NCI-H526 treated with DMSO at 0.1 percent for 48 hours (cell line): ENCODE measurements at regions not wholly inside any gene's neighbourhood (a gene's known extent, or its start where the extent isn't known, plus 50 kb on each side); places are given as distances from the start of the nearest gene placed in this dataset.
A peak's percentile ranks its signal among the peaks of the same experiment; 100 is the strongest.

Experiments used
- DNase-seq: peaks from one replicate; lab custom pipeline; 2025; lab: John Stamatoyannopoulos, UW

DNA sequence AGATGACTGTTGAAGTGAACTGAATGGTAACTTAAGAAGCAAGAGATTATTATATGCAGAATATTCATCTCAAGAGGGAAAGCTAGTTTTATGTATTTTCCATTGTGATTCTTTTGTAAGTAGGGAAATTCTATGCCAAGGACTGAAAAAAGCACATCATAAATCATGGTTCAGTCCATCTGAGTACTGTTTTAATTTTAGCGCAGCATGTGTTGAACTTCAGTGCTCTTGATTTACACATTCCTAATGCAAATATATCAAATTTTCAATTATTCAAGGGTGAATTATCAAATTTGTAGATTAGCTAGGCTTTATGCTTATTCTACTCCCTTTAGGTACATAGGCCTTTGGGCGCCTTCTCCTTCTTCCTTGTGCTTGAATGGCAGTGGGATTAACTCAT lies 50.3 kb upstream of the TCF12 start:
- DNase-seq = no peak

DNA sequence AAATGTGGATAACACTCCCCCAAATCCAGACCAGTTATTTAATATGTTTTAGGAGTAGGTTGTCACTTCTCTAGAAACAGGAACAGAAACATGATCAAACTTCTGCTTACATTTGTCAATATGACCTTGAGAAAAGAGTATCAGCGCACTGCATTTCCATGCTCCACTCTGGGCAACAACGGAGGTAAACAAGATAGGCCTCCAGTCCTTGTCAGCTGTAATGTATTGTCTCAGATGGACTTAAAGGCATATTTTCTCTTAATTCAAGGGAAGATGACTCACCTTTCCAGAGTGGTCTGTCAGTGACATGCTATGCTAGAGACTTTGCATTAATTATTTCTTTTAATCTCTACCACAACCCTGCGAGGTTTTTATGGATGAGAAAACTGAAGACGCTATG lies 51.6 kb upstream of the TCF12 start:
- no peak for DNase-seq

DNA sequence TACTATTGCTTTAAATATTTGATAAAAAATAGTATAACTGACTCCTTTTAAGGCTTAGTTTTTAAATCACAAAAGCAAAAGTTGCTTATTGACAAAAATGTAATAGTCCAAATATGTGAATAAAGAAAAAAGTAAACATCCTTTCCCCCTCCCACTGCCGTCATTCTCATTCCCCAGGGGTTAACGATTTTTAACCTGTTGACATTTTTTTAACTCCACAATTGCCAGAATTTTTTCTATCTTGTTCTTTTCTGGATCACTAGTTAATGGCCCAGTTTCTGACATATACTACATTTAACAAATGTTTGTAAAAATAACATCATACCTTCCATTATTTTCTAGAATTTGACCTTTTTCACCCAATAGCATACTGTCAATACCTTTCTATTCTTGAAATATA lies 60.6 kb upstream of the TCF12 start:
- no peak for DNase-seq

DNA sequence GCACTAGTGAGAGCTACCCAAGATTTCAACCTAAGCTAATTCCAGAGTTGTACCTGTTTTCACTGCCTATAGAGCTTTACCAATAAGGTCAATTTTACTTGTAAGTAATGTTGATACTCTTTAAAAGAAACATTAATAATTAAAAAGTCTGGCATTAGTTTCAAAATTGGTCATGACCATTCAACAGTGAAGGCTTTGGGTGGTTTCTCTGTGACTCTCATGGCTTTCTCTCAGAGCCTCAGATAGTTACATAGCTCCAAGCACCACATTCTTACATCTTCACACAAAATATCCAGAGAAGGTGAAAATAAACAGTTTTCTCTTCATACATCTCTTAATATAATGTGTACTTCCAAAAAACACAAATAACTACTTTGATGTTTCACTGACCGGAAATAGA lies 61.5 kb upstream of the TCF12 start:
- no peak for DNase-seq

DNA sequence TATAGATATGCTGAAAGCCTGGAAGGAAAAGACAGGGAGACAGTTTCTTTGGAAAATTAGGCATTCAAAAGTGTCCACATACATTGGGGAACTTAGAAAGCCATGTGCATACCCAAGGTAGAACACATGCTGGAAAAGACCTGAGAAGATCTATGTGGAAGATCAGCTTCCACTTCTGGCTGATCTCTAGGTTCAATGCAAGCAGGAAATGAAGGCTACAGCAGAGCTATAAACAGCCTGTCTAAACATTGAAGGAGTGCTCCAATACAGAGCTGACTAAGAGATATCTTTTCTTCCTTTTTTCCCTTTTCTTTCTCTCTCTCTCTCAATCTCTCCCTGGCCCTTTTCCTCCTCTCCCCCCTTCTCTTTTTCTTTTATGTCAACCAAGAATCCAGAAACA lies 73.6 kb upstream of the TCF12 start:
- no peak for DNase-seq

DNA sequence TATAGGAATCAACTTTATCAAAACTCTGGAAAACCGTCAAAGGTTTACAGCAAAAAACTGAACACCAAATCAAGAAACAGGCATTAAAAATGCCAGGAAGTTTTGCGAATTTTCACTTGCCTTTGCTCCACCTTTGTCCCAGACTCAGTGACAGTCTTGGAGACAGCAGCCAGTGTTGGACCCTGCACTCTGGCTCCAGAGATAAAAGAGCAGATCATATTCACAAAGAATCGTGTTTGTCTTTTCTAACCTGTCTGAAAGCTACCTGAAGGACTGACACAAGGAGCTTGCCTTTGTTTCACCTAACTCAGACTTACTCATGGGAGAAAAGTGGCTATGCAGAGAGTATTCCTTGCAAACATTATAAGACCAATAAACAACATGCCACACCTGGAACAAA lies 74.0 kb upstream of the TCF12 start:
- no peak for DNase-seq

DNA sequence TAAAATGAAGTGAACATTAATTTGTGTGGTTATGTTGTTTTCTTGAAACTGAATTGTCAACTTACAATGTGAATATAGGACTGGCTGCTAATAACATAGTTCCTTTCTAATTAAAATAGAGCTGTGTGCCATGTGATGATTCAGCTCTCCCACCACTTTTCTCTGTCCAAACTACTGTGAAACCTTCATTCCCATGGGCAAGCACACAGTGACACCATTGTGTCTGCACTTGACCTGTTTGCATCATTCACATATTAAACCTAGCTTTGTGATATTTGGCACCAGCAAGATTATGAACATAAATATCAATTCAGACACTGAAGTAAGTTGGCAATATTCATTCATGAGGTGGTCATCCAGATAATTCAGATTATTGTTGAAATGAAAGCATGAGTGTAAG lies 78.8 kb upstream of the TCF12 start:
- no peak for DNase-seq

DNA sequence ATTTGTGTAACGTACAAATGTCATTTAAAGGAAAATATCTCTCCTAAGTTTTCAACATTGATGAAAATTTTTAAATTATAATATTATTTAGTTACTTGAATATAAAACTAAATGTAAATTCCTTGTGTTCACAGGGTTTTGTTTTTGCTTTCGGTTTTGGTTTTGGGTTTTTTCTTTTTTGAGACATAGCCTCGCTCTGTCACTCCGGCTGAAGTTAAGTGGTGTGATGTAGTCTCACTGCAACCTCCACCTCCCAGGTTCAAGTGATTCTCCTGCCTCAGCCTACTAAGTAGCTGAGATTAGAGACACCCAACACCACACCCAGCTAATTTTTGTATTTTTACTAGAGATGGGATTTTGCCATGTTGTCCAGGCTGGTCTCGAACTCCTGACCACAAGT lies 79.3 kb upstream of the TCF12 start:
- no peak for DNase-seq

DNA sequence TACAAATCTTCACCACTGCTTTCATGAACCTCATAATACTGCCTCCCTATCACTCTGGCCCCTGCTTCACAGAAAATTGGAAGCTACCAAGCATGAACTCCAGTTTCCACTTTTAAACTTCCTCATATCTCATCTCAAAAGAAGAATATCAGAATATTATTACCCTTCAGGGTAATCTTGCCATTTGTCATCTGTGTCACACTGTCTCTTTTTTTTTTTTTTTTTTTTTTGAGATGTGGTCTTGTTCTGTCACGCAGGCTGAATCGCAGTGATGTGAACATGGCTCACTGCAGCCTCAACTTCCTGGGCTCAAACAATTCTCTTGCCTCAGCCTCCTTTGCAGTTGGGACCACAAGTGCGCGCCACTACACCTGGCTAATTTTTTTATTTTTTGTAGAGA lies 80.4 kb upstream of the TCF12 start:
- no peak for DNase-seq

DNA sequence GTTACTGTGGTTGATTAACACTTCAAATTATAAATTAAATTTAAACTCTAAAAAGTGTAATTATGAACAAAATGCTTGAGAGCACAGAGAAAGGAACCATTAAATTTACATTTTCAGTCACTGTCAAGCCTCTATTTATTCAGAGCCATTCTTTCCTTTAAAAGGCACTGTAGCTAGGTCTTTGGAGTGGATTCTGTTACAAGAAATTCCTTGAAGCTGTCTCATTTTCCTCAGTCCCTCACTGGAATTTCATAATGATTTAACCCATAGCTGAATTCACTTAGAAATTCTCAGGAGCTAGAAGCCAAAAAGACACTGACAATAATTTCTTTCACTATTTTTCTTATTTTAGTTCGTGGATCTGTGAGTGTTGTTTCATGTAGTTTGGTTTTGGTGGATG lies 81.2 kb upstream of the TCF12 start:
- no peak for DNase-seq

DNA sequence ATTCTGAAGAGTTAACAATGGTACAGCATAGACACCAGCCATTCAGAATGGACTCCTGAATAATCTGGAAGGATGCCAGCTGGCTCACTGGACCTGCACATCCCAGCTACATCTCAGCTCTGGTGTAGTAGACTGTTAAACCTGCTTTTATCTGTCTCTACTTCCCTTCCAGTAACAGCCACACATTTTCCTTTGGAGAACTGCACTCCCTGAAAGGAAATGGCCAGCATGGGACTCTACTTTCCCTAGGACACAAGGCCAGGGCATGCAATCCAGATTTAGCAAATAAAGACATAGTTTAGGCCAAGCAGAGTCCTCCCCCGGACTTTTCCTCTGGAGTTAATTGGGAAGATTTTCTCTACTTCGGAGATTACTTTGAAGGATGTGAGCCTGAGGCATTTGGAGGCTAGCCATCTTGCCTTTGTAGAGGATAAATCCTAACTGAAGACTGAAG lies 82.7 kb upstream of the TCF12 start:
- no peak for DNase-seq

DNA sequence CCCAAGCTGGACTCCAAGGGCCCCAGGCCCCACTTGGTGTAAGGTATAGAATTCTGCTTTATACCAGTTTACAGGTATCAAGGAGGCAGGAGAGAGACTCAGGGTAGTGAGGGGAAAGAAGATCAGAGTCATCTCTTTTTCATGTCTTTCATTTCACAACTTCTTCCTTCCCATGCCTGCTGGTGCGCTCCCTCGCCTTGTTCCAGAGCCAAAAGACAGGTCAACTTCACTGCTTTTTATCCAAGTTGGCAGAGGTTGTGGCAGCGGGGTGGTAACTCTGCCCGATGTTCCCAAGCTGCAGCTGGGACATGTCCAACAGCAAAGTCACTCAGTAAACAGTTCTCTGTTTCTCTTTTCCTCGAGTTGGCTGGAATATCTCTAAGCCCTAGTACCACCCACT lies 86.3 kb upstream of the TCF12 start:
- DNase-seq = no peak

DNA sequence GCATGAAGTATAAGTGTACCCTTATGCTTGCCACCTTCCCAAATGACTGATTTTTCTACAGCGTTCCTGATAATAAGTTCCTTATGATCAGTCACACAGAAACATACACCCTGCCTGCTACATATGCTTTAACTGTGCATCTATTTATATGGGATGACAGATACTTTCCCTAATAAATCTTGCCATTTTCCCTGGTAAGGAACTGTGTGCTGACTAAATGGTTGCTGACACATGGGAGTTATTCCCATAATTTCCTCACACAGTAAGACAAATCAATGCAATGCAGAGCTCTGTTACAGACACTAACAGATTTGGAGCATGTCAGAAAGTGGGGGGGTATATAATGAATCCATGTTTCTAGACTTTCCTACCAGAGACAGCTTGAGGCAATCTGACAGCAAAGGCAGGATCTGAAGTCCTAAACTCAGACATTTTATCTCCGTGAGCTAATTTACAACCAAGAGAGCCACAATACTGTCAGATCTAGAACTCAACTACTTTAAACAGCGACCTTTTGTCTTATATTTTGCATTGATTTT lies 86.9 kb upstream of the TCF12 start:
- DNase-seq = no peak

DNA sequence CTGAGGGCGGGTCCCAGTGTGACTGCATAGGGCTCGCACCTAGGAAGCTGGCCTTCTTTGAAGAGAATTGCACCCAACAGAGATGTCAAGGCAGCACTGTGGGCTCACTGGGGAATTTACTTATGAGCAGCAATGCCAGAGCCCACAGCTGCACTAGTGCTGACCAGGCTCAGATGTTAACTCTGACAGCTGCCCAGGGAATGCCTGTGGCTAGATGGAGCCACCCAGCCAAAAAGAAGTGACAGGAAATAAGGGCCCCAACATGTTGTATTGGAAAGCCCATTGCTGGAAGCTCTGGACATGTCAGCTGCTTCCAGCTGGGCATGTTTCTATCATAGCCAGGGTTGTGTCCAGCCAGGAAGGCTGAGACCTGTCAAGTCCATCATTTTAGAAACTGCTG lies 90.9 kb upstream of the ZNF280D start:
- DNase-seq = no peak

DNA sequence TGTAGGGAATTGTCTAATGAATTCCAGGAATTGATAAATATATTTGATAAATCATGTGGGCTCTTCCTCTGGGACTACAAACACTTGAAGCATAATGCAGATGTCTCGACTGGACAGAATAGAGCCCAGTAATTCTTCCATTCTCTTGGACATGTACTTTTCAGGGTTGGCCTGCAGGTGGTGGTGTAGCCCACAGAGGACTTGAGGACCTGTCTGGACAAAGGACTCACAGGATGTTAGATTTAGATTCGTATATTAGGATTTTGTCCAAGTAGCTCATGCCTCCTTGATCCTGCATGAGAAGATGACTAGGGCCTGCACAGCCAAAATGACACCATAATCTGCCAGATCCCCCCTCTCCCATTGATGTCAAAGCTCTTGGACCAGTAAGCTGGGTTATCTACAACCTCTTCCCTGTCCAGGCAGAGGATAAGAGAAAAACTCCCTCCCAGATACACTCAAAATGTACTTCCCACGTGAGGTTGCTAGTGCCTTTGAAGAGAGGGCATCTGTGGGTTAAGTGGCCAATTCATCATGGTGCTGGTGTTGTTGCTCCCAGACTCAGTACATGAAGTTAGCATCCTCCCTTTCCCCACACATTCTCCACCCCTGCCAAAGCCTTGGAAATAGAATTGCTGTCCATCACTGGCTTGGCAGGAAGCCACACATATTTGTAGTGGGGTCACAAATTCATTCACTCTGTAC lies 88.6 kb upstream of the ZNF280D start:
- peak; percentile 33 for DNase-seq

DNA sequence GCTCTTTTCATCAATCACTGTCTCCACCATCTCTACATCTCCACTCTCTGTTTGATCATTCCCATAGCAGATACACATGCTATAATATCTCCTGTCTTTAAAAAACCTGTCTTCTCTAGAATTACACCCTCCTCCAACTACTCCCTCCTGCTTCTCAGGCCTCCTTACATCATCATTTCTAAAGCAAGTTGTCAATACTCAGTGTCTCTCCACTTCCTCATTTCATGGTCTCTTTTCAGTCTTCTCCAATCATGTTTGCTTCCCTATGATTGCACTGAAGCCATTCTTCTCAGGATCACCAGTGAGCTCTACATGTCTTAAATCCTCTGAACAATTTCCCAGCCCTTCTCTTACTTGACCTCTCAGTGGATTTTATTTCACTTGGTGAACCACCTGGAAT lies 87.0 kb upstream of the ZNF280D start:
- DNase-seq = no peak

DNA sequence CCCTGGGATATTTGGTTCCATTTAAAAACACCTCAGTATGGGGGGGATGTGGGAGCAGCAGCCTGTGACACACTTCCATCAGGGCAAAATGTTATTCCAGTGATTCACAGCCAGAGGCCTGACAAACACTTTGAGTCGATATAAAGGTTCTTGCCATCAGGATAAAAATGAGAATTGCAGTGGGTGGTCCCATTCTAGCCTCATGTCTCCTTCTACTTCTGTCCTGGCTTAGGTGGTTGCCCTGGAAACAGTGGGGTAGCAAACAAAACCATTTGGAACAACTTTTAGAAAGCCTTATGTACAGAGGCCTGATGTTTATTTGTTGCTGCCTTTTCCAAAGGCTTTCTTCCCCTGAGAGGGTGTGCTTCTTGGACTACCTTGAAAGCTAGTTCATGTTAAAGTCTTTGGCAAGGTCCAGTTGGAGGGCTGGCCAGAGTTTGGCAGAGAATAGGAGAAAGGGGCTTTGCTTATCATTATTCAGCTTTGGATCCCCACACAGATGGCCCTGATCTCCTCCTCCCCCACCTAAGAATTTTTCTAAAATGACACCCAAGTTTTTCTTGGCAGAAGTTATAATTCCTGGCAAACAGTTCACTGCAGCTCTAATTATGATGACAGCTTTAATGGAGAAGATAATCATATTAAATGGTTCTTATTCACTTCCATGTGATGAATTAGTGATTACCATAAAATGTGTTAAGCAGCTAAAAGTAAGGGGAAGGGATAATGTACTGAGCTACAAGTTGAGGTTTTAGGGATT lies 84.2 kb upstream of the ZNF280D start:
- no peak for DNase-seq

DNA sequence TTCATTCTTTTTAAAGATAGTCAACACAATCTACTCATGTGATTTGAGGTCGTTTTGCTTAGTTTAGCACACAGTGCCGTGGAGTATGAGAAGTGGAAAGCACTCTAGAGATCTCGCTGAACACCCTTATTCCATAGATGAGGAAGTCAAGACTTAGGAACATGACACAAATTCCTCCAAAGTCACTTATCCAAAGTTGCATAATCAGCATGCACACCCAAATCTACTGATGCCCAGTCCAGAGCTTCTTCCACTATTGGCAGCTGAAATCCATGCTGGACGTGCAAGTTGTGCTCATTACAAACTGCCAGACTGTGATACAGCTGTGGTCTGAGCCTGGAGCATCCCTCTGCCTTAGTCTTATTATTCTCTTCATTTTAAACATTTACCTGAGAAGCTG lies 83.5 kb upstream of the ZNF280D start:
- no peak for DNase-seq

DNA sequence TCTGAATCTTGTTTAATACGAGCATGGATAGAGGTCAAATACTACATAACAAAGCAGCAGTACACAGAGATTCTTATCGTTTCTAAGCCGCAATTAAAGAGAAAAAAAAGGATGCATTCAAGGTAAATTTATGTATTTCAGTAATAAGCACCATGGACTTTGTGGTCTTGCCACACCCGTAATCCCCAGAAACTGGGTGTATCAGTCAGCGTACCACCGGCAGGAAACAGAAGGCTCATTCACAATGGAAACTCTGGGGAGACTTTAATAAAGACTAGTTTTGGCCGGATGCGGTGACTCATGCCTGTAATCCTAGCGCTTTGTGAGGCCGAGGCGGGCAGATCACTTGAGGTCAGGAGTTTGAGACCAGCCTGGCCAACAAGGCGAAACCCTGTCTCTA lies 81.9 kb upstream of the ZNF280D start:
- DNase-seq = no peak

DNA sequence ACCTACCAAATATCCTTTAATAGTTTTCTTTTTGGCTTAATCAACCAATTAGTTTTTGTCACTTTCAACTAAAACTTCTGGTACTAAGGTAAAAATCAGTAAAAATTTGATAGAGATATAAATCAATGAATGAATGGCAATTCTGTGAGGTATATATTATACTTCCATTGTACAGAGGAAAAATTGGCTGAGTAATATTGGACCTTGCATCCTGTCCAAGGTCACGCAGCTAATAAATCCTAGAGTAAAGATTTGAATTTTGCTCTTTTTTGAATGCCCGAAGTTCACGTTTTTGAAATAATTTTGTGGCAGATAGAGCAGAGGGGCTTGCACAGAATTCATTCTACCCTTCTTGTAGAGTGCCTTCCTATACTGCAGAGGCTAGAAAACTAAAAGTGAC lies 81.1 kb upstream of the ZNF280D start:
- DNase-seq = no peak

DNA sequence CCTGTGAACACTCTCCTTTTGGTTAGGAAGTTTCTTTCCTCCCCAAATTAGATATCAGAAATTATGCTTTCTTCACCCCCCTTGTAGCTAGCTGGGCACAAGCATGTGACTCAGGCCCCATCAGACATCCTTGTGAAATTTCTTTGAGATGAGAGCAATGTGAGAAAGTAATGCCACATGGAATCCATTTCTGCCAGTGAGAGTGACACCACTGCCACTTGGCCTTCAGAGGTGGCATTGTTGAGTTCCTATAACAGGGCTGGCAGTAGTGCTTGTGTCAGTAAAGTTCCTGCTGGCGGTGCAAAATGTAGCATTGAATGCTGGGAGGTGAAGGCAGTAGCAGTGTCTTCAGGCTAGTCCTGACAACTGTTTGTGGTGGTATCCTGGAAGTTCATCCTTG lies 80.7 kb upstream of the ZNF280D start:
- no peak for DNase-seq

DNA sequence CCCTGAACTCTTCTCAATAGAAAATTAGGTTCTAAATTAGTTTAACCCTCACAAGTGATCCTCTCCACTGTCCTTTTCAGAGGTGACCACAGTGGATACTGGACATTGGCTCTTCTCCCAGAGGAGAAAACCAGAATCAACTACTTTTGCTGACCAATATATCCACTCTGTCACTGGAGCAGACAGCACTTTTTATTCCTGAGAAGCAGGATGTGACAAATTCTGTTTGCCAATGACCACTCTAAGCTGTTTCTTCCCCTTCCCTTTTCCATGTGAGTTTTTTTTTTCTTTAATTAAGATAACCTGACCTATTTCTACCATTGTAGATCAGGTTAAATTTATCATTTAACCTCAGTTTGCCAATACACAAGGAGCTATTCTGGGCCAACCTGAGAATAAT lies 79.7 kb upstream of the ZNF280D start:
- no peak for DNase-seq

DNA sequence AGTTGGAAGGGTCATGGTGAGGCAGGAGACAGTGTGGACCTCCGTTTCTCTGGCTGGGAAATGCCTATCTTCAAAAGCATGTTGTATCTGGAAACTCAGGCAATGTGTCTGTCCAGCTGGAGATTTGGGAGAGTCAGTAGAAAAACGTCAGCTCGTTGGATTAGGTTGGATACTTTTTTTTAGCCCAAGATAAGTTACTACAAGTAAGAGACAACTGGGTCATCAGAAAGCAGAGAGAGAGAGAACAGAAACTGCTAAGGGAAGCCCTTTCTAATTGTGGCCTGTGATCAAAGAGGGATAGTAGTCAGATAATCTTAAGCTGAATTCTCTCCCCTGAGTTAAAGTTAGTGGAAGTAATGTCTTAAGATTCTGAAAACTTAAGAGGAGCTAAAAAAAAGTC lies 78.9 kb upstream of the ZNF280D start:
- no peak for DNase-seq

DNA sequence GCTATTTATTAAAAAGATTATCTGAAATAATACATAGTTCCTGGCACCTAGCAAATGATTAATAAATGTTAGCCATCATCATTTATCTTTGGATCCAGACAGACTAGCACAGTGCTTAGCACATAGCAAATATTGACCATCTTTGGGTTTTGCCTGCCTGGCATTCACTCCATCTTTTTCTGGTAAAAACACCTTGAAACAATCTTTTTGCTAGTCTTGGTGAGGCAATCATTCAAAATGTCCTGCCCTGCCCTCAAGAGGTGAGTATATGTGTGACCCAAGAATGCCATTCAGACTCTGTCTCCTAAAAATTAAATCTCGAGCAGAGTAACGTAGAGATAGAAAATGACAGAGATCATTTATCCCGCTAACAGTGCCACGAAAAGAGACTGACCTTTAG lies 78.3 kb upstream of the ZNF280D start:
- DNase-seq = no peak
